Jurkat, Clone E6-1 (cell line): ENCODE measurements at regions not wholly inside any gene's neighbourhood (a gene's known extent, or its start where the extent isn't known, plus 50 kb on each side); places are given as distances from the start of the nearest gene placed in this dataset.
A peak's percentile ranks its signal among the peaks of the same experiment; 100 is the strongest.

Source experiments
- DNase-seq: peaks from one replicate; pipeline ENCODE4 v3.0.0-alpha.2; 2011; ENCODE audit warnings: low read depth, low spot score
- H3K4me3 ChIP-seq: 2 replicates; pipeline ENCODE4 v1.5.1; 2011; ENCODE audit warnings: mild to moderate bottlenecking, low read length, control low read depth, moderate library complexity

- H3K4me3 ChIP-seq: no peak overlapping the region
- no peak for DNase-seq
Measured at GRCh38 chr2:7598402-7598801, 681.2 kb downstream of the RNF144A start.

- DNase-seq: no peak
- no peak overlapping the region for H3K4me3 ChIP-seq
Measured at GRCh38 chr2:7599462-7600258, 682.4 kb downstream of the RNF144A start.

- H3K4me3 ChIP-seq: no peak overlapping the region
- no peak for DNase-seq
Measured at GRCh38 chr2:7601990-7602389, 684.8 kb downstream of the RNF144A start.

- DNase-seq: no peak
- H3K4me3 ChIP-seq: no peak overlapping the region
Measured at GRCh38 chr2:7604456-7604855, 687.2 kb downstream of the RNF144A start.

GRCh38 chr2:7607441-7608173 lies 690.4 kb downstream of the RNF144A start:
- no peak overlapping the region for H3K4me3 ChIP-seq
- DNase-seq: no peak

- no peak overlapping the region for H3K4me3 ChIP-seq
- no peak for DNase-seq
Measured at GRCh38 chr2:7609556-7609955, 692.3 kb downstream of the RNF144A start.

- H3K4me3 ChIP-seq: no peak overlapping the region
- DNase-seq: no peak
Measured at GRCh38 chr2:7609974-7610373, 692.8 kb downstream of the RNF144A start.

GRCh38 chr2:7611750-7612149 lies 694.5 kb downstream of the RNF144A start:
- DNase-seq: no peak
- no peak overlapping the region for H3K4me3 ChIP-seq

GRCh38 chr2:7612969-7613368 lies 695.8 kb downstream of the RNF144A start:
- no peak overlapping the region for H3K4me3 ChIP-seq
- DNase-seq: no peak

GRCh38 chr2:7613831-7614230 lies 696.6 kb downstream of the RNF144A start:
- H3K4me3 ChIP-seq: no peak overlapping the region
- DNase-seq: no peak

- no peak overlapping the region for H3K4me3 ChIP-seq
- DNase-seq: no peak
Measured at GRCh38 chr2:7618031-7618430, 700.8 kb downstream of the RNF144A start.

GRCh38 chr2:7619203-7619970 lies 702.2 kb downstream of the RNF144A start:
- no peak for DNase-seq
- H3K4me3 ChIP-seq: no peak overlapping the region

- no peak for DNase-seq
- H3K4me3 ChIP-seq: no peak overlapping the region
Measured at GRCh38 chr2:7620255-7620654, 703.0 kb downstream of the RNF144A start.

- H3K4me3 ChIP-seq: no peak overlapping the region
- peak; percentile 49 for DNase-seq
Measured at GRCh38 chr2:7621018-7621814, 704.0 kb downstream of the RNF144A start.

GRCh38 chr2:7625392-7626138 lies 708.4 kb downstream of the RNF144A start:
- DNase-seq: no peak
- H3K4me3 ChIP-seq: no peak overlapping the region

GRCh38 chr2:7626139-7626537 lies 708.9 kb downstream of the RNF144A start:
- no peak for DNase-seq
- no peak overlapping the region for H3K4me3 ChIP-seq

- no peak for DNase-seq
Measured at GRCh38 chr2:7627583-7627982, 710.4 kb downstream of the RNF144A start.

GRCh38 chr2:7632420-7632819 lies 715.2 kb downstream of the RNF144A start:
- no peak overlapping the region for H3K4me3 ChIP-seq
- DNase-seq: no peak

More at GRCh38 chr2:7627583-7627982, 710.4 kb downstream of the RNF144A start:
- no peak overlapping the region for H3K4me3 ChIP-seq
